CD1c-positive myeloid dendritic cell (primary cell): ENCODE measurements at regions not wholly inside any gene's neighbourhood (a gene's known extent, or its start where the extent isn't known, plus 50 kb on each side); places are given as distances from the start of the nearest gene placed in this dataset.

Experiments
- DNase-seq: peaks from one replicate; pipeline ENCODE4 v3.0.0-alpha.2; 2016; ENCODE audit errors: extremely low spot score

GRCh38 chr6:92522589-92522988 lies 896.8 kb downstream of the EPHA7 start:
- no peak for DNase-seq

GRCh38 chr6:92521553-92521952 lies 897.8 kb downstream of the EPHA7 start:
- no peak for DNase-seq

GRCh38 chr6:92510137-92510536 lies 909.2 kb downstream of the EPHA7 start:
- no peak for DNase-seq

- no peak for DNase-seq
Measured at GRCh38 chr6:92507552-92507951, 911.8 kb downstream of the EPHA7 start.

GRCh38 chr6:92504509-92504908 lies 914.9 kb downstream of the EPHA7 start:
- no peak for DNase-seq

GRCh38 chr6:92497281-92497680 lies 922.1 kb downstream of the EPHA7 start:
- DNase-seq = no peak

- DNase-seq = no peak
Measured at GRCh38 chr6:92496527-92496926, 922.8 kb downstream of the EPHA7 start.

- no peak for DNase-seq
Measured at GRCh38 chr6:92495242-92495641, 924.1 kb downstream of the EPHA7 start.

GRCh38 chr6:92485487-92485886 lies 933.9 kb downstream of the EPHA7 start:
- DNase-seq = no peak

GRCh38 chr6:92479831-92480230 lies 939.5 kb downstream of the EPHA7 start:
- no peak for DNase-seq

GRCh38 chr6:92473056-92473455 lies 946.3 kb downstream of the EPHA7 start:
- no peak for DNase-seq

- DNase-seq = no peak
Measured at GRCh38 chr6:92469186-92469828, 950.1 kb downstream of the EPHA7 start.

- DNase-seq = no peak
Measured at GRCh38 chr6:92468066-92468465, 951.3 kb downstream of the EPHA7 start.

GRCh38 chr6:92460133-92460532 lies 959.2 kb downstream of the EPHA7 start:
- no peak for DNase-seq

GRCh38 chr6:92459606-92460005 lies 959.8 kb downstream of the EPHA7 start:
- no peak for DNase-seq

- DNase-seq = no peak
Measured at GRCh38 chr6:92446052-92446451, 973.3 kb downstream of the EPHA7 start.

GRCh38 chr6:92433911-92434310 lies 985.4 kb downstream of the EPHA7 start:
- no peak for DNase-seq

- DNase-seq = no peak
Measured at GRCh38 chr6:92431502-92431901, 987.9 kb downstream of the EPHA7 start.

GRCh38 chr6:92428448-92428847 lies 990.9 kb downstream of the EPHA7 start:
- no peak for DNase-seq

- DNase-seq = no peak
Measured at GRCh38 chr6:92427453-92427852, 991.9 kb downstream of the EPHA7 start.

- DNase-seq = no peak
Measured at GRCh38 chr6:92415656-92416055, 1003.7 kb downstream of the EPHA7 start.

- DNase-seq = no peak
Measured at GRCh38 chr6:92408350-92408749, 1011.0 kb downstream of the EPHA7 start.

- no peak for DNase-seq
Measured at GRCh38 chr6:92404281-92404680, 1015.1 kb downstream of the EPHA7 start.

GRCh38 chr6:92399911-92400310 lies 1019.4 kb downstream of the EPHA7 start:
- no peak for DNase-seq
